ENCODE measurements at regions not wholly inside any gene's neighbourhood (a gene's known extent, or its start where the extent isn't known, plus 50 kb on each side); places are given as distances from the start of the nearest gene placed in this dataset.

GRCh38 chr10:28971764-28972163 is 294.4 kb downstream of the BAMBI start:
- POLR2A ChIA-PET = no interaction called here
- H4K20me1 ChIP-seq (ENCODE audit: insufficient read depth) = no peaks in the 10 kb centered on the region
- intact Hi-C loops (cut with micrococcal nuclease) = no loop called here
- no peak overlapping the region for H3K4me3 ChIP-seq (replicated peaks in 1 of 2; ENCODE audit: low read depth in 1 of 2, low read length in 2 of 2)
- TF ChIP-seq JUND (IDR thresholded peaks at IDR 0.05) = no peak
- no peak for TF ChIP-seq POLR2AphosphoS5 (IDR thresholded peaks at IDR 0.05; ENCODE audit: low read depth, low read length)
- TF ChIP-seq RAD21 (IDR thresholded peaks at IDR 0.05; ENCODE audit: low read depth) = no peak
- TF ChIP-seq ZFX (IDR thresholded peaks at IDR 0.05) = no peak
- no peak for TF ChIP-seq EZH2 (IDR thresholded peaks at IDR 0.05)
- TF ChIP-seq ZNF274 (IDR thresholded peaks at IDR 0.05; ENCODE audit: low read depth, low read length) = no peak
- TF ChIP-seq SP1 (IDR thresholded peaks at IDR 0.05; ENCODE audit: low read depth) = no peak
- no peak for TF ChIP-seq EZH2phosphoT487 (IDR thresholded peaks at IDR 0.05; ENCODE audit: borderline replicate concordance)
- no peak for TF ChIP-seq SIN3A (IDR thresholded peaks at IDR 0.05; ENCODE audit: low read depth)
- TF ChIP-seq, protein P1, sequence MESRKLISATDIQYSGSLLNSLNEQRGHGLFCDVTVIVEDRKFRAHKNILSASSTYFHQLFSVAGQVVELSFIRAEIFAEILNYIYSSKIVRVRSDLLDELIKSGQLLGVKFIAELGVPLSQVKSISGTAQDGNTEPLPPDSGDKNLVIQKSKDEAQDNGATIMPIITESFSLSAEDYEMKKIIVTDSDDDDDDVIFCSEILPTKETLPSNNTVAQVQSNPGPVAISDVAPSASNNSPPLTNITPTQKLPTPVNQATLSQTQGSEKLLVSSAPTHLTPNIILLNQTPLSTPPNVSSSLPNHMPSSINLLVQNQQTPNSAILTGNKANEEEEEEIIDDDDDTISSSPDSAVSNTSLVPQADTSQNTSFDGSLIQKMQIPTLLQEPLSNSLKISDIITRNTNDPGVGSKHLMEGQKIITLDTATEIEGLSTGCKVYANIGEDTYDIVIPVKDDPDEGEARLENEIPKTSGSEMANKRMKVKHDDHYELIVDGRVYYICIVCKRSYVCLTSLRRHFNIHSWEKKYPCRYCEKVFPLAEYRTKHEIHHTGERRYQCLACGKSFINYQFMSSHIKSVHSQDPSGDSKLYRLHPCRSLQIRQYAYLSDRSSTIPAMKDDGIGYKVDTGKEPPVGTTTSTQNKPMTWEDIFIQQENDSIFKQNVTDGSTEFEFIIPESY (IDR thresholded peaks at IDR 0.05; ENCODE audit: extremely low read depth, insufficient replicate concordance, low read length) = no peak
- TF ChIP-seq, protein P2, sequence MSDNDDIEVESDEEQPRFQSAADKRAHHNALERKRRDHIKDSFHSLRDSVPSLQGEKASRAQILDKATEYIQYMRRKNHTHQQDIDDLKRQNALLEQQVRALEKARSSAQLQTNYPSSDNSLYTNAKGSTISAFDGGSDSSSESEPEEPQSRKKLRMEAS (IDR thresholded peaks at IDR 0.05) = no peak
- no peak for TF ChIP-seq ATF3 (IDR thresholded peaks at IDR 0.05)
- TF ChIP-seq CTCF (IDR thresholded peaks at IDR 0.05 in 2 of 3, conservative IDR thresholded peaks at IDR 0.05 in 1 of 3; ENCODE audit: borderline replicate concordance in 1 of 3, insufficient read depth in 1 of 3, low read depth in 2 of 3, low read length in 2 of 3) = no peak
- no peak for TF ChIP-seq YY1 (IDR thresholded peaks at IDR 0.05; ENCODE audit: extremely low read depth, insufficient replicate concordance, low read depth, low read length)
- TF ChIP-seq TCF7L2 (IDR thresholded peaks at IDR 0.05; ENCODE audit: borderline replicate concordance, extremely low read depth, insufficient read depth, insufficient read length) = no peak
- TF ChIP-seq ELF1 (IDR thresholded peaks at IDR 0.05; ENCODE audit: borderline replicate concordance, low read depth) = no peak
- no peak for TF ChIP-seq POLR2A (IDR thresholded peaks at IDR 0.05; ENCODE audit: borderline replicate concordance, extremely low read depth, insufficient read depth, insufficient read length)
- TF ChIP-seq CBX3 (IDR thresholded peaks at IDR 0.05; ENCODE audit: low read depth) = no peak
- no peak for TF ChIP-seq CEBPB (IDR thresholded peaks at IDR 0.05; ENCODE audit: low read depth)
- no peaks in the 10 kb centered on the region for H3K9me2 ChIP-seq (ENCODE audit: insufficient read depth)
- no peaks in the 10 kb centered on the region for H3K4me1 ChIP-seq (ENCODE audit: control insufficient read depth in 1 of 2, insufficient read depth in 2 of 2, low read length in 2 of 2)
- no peaks in the 10 kb centered on the region for H3K79me2 ChIP-seq (ENCODE audit: insufficient read depth, low read length)
- H3K27ac ChIP-seq (ENCODE audit: low read depth, low read length) = no peak overlapping the region
- H2AFZ ChIP-seq (ENCODE audit: low read depth, low read length, poor library complexity, severe bottlenecking) = no peak overlapping the region
- ATAC-seq = no peak
- no peak overlapping the region for H3K4me2 ChIP-seq (ENCODE audit: low read length)
- H3K27me3 ChIP-seq (ENCODE audit: insufficient read depth, low read length) = no peaks in the 10 kb centered on the region
- no peak overlapping the region for H3K9ac ChIP-seq (ENCODE audit: low read length)
- CTCF ChIA-PET = interaction anchor here (1.0 to 1.5 kb wide), 2 partner anchors 20 to 308 kb away, joined by 3 read pairs; no protein-coding TSS in a partner anchor
- no peaks in the 10 kb centered on the region for H3K36me3 ChIP-seq (ENCODE audit: control insufficient read depth in 1 of 2, insufficient read depth in 2 of 2, low read length in 2 of 2)
- no TSS peak for BruUV-seq (replicated peaks)
- no peak for DNase-seq (ENCODE audit: low read depth, low spot score)
- RAD21 ChIA-PET (ENCODE audit: low non-redundant PET in 1 of 2, low total read pairs in 2 of 2, uncharacterized antibody in 2 of 2, unreplicated experiment in 2 of 2) = no interaction called here
- H3K9me3 ChIP-seq (ENCODE audit: control insufficient read depth in 1 of 2, insufficient read depth in 1 of 2, low read depth in 1 of 2, low read length in 2 of 2) = no peaks in the 10 kb centered on the region

All from HCT116 (cell line).